ENCODE measurements at regions not wholly inside any gene's neighbourhood (a gene's known extent, or its start where the extent isn't known, plus 50 kb on each side); places are given as distances from the start of the nearest gene placed in this dataset.

GRCh38 chr16:8241408-8241807 is 348.9 kb downstream of the TMEM114 start:
- TF ChIP-seq, protein P1, sequence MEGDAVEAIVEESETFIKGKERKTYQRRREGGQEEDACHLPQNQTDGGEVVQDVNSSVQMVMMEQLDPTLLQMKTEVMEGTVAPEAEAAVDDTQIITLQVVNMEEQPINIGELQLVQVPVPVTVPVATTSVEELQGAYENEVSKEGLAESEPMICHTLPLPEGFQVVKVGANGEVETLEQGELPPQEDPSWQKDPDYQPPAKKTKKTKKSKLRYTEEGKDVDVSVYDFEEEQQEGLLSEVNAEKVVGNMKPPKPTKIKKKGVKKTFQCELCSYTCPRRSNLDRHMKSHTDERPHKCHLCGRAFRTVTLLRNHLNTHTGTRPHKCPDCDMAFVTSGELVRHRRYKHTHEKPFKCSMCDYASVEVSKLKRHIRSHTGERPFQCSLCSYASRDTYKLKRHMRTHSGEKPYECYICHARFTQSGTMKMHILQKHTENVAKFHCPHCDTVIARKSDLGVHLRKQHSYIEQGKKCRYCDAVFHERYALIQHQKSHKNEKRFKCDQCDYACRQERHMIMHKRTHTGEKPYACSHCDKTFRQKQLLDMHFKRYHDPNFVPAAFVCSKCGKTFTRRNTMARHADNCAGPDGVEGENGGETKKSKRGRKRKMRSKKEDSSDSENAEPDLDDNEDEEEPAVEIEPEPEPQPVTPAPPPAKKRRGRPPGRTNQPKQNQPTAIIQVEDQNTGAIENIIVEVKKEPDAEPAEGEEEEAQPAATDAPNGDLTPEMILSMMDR (IDR thresholded peaks at IDR 0.05; ENCODE audit: low read depth, low read length) = no peak
- DNase-seq (ENCODE audit: low read depth in 1 of 2, low spot score in 1 of 2) = no peak
- no peaks in the 10 kb centered on the region for H3K36me3 ChIP-seq
- no peak overlapping the region for H3K27ac ChIP-seq
- no peaks in the 10 kb centered on the region for H3K27me3 ChIP-seq
- H3K4me1 ChIP-seq (ENCODE audit: low read depth) = no peaks in the 10 kb centered on the region
- no peak overlapping the region for H3K4me3 ChIP-seq
- H3K9me3 ChIP-seq (ENCODE audit: low read depth) = no peaks in the 10 kb centered on the region

DNA sequence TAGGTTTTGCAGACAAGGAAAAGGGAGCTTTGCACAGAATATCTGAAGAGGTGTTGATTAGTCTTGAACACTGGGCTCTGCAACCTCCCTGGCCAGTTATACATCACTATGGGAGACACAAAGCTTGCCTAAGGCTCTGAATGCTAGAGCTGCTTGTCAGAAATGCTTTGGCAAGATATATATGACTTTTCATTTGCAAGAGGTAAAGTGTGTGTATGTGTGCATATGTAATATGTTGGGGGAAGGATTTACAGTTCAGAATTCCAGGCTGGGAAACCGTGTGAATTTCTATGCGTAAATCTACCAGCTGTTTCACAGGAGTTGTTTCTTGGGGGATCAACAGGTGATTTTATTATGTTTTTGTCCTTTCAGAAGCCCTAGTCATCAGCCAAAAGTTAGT is 350.9 kb downstream of the TMEM114 start:
- no peak for DNase-seq (ENCODE audit: low read depth in 1 of 2, low spot score in 1 of 2)
- TF ChIP-seq, protein P1 (IDR thresholded peaks at IDR 0.05; ENCODE audit: low read depth, low read length) = no peak
- Histone ChIP-seq H3K36me3 (no peaks in the 10 kb centered on the region), H3K4me1 (ENCODE audit: low read depth) (no peaks in the 10 kb centered on the region), H3K27ac (no peak overlapping the region), H3K9me3 (ENCODE audit: low read depth) (no peaks in the 10 kb centered on the region), H3K4me3 (no peak overlapping the region), H3K27me3 (no peaks in the 10 kb centered on the region)

DNA sequence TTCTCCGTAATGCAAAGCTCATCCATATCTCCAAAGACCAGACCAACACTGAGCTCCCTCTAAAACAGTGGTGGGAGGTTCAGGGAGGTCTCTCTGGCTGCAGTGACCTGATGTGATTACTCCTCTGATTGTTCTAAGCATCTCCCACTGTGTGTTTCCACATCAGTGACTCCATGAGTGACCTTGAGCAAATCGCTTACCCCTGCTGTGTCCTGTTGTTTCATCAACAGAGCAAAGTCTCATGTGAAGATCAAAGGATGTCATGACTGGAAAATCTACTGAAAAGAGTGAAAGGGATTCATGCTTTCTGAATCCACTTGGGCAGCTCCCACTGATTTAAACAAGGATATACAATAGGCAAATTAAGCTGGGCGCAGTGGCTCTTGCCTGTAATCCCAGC is 352.9 kb downstream of the TMEM114 start:
- Histone ChIP-seq H3K4me3 (no peak overlapping the region), H3K4me1 (ENCODE audit: low read depth) (no peaks in the 10 kb centered on the region), H3K36me3 (no peaks in the 10 kb centered on the region), H3K27me3 (no peaks in the 10 kb centered on the region), H3K27ac (no peak overlapping the region), H3K9me3 (ENCODE audit: low read depth) (no peaks in the 10 kb centered on the region)
- no peak for DNase-seq (ENCODE audit: low read depth in 1 of 2, low spot score in 1 of 2)
- TF ChIP-seq, protein P1 (IDR thresholded peaks at IDR 0.05; ENCODE audit: low read depth, low read length) = no peak

DNA sequence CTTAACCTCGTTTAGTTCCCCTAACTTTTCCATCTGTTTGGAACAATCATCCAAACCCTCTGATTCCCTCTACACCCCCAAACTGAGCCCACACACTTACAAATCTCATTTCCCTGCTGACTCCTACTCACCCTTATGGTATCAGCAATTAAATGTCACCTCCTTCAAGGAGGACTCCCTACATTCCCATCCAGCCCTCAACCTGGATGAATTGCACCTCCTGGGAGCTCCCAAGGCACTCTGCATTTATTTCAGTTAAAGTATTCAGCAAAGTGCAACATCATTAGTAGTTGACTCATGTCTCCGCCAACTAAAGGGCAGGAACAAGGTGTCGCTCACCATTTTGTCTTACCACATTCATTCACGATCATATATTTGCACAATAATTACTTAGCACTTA is 353.5 kb downstream of the TMEM114 start:
- no peak for DNase-seq (ENCODE audit: low read depth in 1 of 2, low spot score in 1 of 2)
- no peaks in the 10 kb centered on the region for H3K36me3 ChIP-seq
- no peaks in the 10 kb centered on the region for H3K4me1 ChIP-seq (ENCODE audit: low read depth)
- no peak overlapping the region for H3K4me3 ChIP-seq
- H3K27ac ChIP-seq = no peak overlapping the region
- TF ChIP-seq, protein P1 (IDR thresholded peaks at IDR 0.05; ENCODE audit: low read depth, low read length) = no peak
- no peaks in the 10 kb centered on the region for H3K9me3 ChIP-seq (ENCODE audit: low read depth)
- no peaks in the 10 kb centered on the region for H3K27me3 ChIP-seq

- no peak for DNase-seq (ENCODE audit: low read depth in 1 of 2, low spot score in 1 of 2)
Measured at GRCh38 chr16:8230497-8230896, 359.8 kb downstream of the TMEM114 start.

More at GRCh38 chr16:8230497-8230896, 359.8 kb downstream of the TMEM114 start:
- TF ChIP-seq, protein P1 (IDR thresholded peaks at IDR 0.05; ENCODE audit: low read depth, low read length) = no peak
- H3K27ac ChIP-seq = no peak overlapping the region
- H3K9me3 ChIP-seq (ENCODE audit: low read depth) = no peaks in the 10 kb centered on the region
- H3K27me3 ChIP-seq = no peaks in the 10 kb centered on the region
- H3K36me3 ChIP-seq = no peaks in the 10 kb centered on the region
- no peak overlapping the region for H3K4me3 ChIP-seq
- H3K4me1 ChIP-seq (ENCODE audit: low read depth) = no peaks in the 10 kb centered on the region
